Endothelial cell of hepatic sinusoid (primary cell): ENCODE measurements at regions not wholly inside any gene's neighbourhood (a gene's known extent, or its start where the extent isn't known, plus 50 kb on each side); places are given as distances from the start of the nearest gene placed in this dataset.
"Not testable (repeated sequence)": the region's sequence is repeated elsewhere in the genome, so short reads cannot be mapped to it uniquely, and the experiment has no call there.

ENCODE experiments used
- in situ Hi-C: cut with HindIII; loops from 2 replicates; pipeline ENCODE4 v1.10.0; 2017; ENCODE audit warnings: low sequenced_read_pairs

DNA sequence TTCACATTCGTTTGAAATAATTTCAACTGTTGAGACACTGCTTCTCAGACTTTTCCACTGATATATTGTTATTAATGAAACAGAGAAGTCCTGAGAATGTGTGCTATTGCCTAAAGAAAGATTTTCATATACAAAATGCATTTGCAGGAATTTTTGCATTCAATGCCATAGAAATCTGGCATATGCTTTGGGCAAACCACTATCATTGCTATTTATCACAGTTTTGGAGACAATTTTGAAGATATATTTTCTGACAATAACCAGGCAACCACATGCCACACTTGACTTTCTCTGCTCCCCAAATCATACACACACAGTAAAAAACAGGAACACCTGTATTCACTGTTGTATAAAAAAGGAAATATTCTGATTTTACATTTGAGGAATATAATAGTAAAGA is 1303.7 kb upstream of the IGFBP7 start:
- in situ Hi-C loops, result no loop called here

DNA sequence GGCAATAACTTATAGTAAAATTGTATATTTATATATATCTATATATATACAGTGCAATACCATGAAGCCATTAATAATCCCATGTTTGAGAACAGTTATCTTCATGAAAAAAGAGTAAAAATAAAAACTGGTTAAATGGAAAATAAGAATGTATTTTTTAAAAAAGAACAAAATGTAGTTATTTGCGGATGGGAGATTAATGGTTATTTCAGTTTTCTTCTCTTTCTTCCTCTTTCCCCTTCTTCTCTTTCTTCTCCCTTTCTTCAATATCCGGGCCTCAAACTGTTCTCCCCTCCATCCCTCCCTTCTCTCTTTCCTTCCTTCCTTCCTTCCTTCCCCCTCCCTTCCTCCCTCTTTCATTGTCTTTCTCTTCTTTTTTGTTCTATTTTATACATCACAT is 1301.7 kb upstream of the IGFBP7 start:
- in situ Hi-C loops, result no loop called here

DNA sequence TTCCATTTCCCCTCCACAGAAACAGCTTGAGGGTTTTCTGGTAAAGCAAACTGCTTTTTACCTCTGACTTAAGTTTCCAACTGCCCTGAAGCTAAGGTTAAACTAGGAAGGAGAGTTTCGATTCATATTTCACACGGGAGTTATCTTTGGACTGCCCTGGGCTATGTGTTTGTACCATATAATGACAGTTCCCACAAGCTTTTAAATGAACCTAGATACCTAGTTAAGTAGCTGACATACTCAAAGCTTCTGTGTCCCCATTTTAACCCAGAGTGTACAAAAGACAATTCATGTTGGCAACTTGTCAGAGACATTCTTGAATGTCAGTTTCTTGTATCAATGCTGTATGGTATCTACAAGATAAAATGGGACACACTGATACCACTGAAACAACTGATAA is 1296.6 kb upstream of the IGFBP7 start:
- in situ Hi-C loops, result no loop called here

DNA sequence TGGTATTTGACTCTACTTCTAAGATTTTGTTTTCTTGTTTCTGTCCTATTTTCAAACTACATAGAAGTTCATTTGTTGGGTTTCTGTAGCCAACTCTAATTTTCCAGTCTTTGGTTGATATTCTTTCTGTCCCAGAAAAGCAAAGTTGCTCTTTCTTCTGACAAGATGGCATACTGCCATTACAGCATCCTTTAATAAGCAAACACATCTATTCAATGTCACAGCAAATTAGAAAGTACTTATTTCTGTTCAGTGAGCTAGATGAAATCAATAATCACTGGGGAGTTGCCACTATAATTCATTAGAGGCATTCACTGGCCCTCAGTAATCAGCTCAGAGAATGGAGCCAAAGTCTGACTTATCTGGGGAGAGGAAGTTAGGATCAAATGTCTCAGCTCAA is 1258.0 kb upstream of the IGFBP7 start:
- in situ Hi-C loops, result no loop called here

DNA sequence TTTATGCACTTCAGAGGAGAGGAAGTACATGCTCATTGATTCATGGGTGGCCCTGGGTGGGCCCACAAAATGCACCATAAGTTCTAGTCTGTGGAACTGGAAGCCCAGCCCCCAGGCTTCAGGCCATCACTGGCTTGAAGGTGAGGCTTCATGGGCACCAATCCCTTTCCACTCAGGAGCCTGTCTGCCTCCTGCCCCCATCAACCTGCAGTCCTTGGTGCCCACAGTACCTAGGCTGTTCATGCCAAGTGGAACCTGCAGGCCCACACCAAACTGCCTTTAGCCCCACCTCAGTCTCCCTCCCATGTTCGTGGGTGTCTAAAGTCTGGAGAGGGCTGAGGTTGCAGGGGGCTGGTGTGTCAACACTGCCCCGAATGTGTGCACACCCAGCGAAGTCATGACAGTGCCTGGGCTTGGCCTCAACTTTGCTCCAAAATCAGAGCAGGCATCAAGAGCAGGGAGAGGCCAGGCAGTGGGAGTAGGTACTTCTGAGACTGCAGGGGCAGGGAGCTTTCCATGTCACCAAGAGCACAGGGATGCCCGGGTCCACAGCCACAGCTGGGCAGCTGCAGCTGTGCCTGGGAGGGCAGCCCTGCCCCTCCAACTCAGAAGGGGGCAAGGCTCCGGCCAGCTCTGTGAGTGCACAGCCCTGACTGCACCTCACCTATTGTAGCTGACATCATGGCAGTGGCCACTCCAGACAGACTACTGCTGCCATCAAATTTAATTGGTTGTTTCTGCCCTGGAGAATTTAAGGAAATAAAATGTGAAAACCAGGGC is 1250.4 kb upstream of the IGFBP7 start:
- in situ Hi-C loops, result no loop called here

DNA sequence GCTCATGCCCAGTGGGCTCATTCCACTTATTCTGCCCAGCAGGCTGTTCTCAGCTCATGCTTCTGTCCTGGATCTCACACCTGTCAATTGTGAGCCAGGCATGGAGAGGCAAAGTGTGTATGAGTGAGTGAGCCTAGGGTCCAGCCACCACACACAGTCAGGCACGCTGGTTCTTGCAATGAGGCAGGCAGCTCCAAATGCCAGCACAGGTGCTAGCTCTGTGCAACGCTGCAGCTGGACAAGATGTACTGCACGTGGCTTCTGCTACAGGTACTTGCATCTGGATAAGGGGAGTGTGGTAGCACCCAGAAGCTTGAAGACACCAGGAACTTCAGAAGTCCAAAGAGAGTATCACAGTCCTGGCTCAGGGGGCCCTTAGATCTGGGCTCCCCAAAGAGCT is 1249.4 kb upstream of the IGFBP7 start:
- in situ Hi-C loops, result no loop called here

DNA sequence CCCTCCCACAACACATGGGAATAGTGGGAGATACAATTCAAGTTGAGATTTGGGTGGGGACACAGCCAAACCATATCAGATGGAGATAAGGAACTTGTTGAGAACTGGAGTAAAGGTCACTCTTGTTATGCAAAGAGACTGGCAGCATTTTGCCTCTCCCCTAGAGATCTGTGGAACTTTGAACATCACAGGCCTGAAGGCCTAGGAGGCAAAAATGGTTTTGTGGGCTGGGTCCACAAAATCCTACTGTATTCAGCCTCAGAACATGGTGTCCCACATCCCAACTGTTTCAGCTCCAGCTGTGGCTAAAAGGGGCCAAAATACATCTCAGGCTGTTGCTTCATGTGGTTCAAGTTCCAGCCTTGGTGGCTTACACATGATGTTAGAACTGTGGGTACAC is 1247.8 kb upstream of the IGFBP7 start:
- in situ Hi-C loops, result no loop called here

DNA sequence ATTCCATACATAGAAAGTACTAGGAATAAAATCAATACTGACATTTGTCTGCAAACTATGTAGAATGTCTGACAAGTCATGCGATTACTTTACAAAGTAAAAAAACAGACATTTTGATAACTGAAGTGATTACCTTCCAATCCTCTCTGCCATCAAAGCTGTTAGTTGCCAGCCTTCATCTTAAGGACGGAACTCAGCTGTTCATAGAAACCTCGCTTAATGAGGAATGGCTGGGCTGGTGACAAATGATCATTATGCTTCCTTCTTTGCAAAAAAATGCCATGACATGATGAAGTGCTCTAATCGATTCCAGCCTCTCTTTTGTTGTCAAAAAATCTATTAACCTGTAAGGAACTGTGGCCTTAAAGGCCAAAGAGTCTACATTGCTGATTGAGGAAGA is 1214.9 kb upstream of the IGFBP7 start:
- in situ Hi-C loops, result no loop called here

DNA sequence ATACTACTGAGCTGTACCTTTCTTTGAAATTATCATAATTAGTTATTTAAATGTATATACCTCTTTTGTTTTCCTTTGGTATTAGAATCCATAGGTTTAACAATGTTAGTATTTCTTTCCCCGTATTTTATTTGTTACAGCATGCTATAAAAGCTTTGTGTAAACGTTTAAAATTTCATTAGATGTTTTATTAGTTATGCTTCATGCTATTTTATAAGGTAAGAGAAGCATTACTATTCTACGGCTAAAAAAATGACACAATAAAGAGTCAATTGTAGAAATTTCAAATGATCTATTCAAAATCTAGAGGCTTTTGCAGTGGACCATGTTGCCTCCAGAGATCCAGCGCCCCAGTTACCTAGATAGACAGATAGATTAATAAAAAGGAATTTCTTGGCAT is 1203.3 kb upstream of the IGFBP7 start:
- in situ Hi-C loops, result no loop called here

DNA sequence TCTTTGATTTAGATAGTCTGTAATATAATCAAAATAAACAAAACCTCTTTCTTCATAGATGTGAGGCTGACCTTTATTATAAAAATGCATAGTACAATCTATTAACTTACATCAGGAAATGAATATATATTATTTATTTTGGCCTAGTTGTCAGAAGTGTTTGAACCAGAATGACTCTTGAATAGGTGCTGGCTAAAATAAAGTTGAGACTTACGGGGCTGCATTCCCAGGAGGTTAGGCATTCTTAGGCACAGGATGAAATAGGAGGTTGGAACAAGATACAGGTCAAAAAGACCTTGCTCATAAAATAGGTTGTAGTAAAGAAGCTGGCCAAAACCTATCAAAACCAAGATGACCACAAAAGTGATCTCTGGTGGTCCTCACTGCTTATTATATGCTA is 1193.3 kb upstream of the IGFBP7 start:
- in situ Hi-C loops, result no loop called here

DNA sequence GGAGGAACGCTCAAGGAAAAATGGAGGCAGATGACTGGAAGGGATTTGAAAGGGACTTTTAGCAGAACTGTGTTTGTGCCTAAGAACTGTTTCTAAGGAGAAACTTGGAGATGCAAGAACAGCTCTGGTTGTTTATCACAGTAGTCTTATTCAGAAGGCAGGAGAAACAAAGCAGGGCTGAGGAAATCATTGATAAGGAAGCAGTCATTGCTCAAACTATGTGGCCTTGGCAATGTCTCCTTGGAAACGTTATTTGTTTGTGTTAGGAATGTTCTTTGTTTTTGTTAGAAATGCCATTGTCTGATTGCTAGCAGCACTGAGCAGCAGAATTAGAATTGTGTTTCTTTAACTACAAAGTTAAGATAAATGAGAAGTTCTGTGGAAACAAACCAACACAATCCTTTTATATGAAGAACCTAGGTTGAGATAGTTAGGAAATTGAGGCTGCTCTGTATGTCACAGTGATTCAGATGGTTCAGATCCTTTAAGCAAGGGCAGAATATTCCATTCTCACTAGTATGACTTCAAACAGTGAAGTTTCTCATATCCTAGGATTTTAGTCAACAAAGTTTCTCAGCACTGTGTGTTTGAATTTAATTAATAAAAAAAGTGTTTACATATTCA is 1191.3 kb upstream of the IGFBP7 start:
- in situ Hi-C loops, result no loop called here

DNA sequence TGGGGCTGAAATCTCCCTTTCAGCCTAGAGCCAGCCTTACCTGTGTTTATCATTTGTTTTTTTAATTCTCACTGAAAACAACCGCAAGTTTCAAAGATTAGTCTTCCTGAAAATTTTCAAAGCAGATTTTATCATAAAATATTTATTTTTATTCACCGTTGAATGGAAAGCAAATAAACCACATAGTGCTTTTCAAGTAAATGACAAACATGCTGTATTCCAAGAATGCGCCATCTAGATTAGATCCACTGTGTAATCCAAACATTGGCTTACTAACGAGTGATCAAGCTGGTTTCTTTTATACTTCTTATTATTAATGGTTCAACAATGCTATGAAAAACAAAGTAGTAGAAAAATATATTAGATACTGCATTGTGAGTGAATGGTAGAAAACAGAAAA is 1176.2 kb upstream of the IGFBP7 start:
- in situ Hi-C loops, result no loop called here

DNA sequence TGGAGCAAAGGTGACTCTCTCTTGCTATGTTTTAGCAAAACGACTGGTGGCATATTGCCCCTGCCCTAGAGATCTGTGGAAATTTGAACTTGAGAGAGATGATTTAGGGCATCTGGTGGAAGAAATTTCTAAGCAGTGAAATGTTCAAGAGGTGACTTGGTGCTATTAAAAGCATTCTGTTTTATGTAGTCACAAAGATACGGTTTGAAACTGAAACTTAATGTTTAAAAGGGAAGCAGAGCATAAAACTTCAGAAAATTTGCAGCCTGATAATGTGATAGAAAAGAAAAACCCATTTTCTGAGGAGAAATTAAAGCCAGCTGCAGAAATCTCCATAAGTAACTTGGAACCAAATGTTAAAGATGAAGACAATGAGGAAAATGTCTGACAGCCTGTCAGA is 1170.7 kb upstream of the IGFBP7 start:
- in situ Hi-C loops, result not testable (repeated sequence)

DNA sequence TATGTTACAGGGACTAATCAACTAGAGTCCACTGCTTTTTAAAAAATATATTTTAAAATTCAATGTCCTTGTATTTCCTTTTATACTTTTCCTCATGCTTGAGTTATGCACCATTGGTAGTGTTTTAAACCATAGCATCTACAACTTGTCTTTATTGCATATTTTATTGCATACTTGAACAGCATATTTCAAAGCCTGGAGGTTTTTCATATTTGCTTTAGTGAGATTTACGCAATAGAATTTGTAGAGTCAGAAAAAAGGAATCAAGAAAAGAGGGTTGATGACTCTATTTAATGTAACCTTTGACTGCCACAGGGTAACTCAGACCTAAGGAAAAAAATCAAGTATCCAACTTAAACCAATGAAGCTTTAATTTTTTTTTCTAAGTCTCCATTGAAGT is 1165.7 kb upstream of the IGFBP7 start:
- in situ Hi-C loops, result no loop called here

DNA sequence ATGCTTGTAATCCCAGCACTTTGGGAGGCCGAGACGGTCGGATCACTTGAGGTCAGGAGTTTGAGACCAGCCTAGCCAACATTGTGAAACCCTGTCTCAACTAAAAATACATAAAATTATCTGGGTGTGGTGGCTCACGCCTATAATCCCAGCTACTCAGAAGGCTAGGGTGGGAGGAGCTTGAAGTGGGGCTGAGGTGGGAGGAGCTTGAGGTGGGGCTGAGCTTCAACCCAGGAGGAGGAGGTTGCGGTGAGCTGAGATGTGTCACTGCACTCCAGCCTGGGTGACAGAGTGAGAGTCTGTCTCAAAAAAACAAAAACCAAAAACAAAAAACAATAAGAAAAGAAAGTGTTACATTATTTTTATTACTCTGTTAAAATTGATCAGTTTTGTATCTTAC is 1164.4 kb upstream of the IGFBP7 start:
- in situ Hi-C loops, result no loop called here

DNA sequence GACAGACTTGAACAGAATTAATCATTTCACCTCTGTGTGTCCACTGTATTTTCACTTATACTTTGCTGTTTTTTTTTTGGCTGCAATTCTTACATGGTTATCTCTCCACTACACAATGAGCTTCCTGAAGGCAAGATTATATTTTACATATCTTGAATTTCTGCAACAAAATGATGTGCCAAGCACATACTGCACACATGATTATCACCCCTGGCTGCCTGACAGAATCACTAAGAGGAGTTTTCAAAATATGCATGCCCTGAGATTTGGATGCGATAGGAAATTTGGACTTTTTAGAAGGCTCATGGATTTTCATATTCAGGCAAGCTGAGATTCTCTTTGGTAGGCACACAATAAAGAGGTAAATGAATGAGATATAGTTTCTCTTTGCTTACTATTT is 1162.1 kb upstream of the IGFBP7 start:
- in situ Hi-C loops, result no loop called here

DNA sequence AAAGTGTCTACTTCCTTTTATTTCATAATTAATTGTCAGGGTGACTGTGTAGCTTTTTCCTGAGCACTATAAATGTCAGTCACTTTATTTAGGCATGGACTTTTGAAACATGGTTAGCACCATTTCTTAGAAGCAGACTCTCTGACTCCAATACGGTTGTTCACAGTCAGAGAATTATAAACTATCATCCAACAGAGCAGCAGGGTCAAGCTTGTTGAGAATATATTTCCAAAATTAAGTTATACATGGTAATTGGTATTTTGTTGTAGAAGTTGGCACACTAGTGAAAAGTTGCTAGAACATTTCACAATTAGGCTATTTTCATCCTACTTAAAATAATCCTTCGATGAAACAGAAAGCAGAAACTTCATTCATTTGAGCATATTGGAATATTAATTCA is 1155.5 kb upstream of the IGFBP7 start:
- in situ Hi-C loops, result no loop called here

DNA sequence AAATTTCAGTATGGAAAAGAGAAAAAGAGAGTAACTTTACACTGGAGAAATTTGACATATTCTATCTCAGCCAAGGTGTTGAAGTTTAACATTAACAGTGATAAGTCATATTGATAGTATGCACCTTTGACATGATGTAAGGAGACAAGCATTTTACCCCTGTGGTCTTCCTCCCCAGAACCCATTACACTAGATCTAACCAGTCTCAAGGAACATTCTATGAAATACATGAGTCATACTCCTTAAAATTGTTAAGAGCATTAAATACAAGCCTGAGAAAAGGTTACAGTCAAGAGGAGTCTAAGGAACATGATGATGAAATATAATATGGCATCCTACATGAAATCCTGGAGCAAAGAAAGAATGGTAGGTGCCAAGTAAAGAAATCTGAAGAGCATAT is 1151.3 kb upstream of the IGFBP7 start:
- in situ Hi-C loops, result no loop called here

DNA sequence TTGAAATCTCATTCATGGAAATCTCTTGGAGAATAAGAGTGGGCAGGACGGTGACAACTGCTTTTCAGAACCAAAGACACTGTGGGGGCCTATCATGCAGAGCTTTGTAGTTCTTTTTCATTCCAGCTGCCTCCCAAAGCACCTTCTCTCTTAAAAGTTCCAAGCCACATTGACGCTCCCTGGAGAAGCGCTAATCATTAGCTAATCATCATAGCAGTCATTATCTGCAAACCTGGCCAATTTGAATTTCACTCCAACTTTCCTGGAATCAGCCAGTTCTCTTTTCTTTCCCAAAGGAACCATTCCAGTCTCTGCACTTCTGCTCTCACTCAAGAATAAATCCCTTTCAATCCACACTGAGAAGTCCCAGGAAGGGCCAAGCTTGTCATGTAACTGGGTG is 1144.1 kb upstream of the IGFBP7 start:
- in situ Hi-C loops, result no loop called here

DNA sequence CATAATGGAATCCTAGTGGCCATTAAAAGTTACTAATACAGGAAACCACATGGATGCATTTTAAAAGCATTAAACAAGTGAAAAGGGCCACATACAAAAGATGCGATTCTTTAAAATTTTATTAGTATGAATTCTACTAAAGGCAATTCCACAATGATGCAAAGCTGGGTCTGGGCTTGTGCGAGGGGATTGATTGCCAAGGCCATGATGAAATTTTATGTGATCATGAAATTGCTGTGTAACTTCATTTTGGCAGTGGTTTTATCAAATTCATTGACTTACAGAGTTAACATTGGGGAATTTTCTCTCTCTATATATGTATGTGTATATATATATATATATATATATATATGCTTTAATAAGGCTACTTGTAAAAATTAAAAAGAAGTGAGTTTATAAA is 1142.5 kb upstream of the IGFBP7 start:
- in situ Hi-C loops, result no loop called here

DNA sequence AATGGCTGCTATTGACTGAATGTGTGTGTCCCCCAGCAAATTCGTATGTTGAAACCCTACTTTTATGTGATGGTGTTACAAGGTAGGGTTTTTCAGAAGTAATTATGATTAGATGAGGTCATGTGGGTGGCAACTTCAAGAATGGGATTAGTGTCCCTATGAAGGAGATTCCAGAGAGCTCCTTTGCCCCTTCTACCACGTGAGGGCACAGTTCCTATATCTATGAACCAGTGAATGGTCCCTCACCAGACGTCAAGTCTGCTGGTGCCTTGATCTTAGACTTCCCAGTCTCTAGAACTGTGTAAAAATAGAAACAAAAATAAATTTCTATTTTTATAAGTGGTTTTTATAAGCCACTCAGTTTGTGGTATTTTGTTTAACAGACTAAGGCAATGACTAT is 1137.6 kb upstream of the IGFBP7 start:
- in situ Hi-C loops, result no loop called here

DNA sequence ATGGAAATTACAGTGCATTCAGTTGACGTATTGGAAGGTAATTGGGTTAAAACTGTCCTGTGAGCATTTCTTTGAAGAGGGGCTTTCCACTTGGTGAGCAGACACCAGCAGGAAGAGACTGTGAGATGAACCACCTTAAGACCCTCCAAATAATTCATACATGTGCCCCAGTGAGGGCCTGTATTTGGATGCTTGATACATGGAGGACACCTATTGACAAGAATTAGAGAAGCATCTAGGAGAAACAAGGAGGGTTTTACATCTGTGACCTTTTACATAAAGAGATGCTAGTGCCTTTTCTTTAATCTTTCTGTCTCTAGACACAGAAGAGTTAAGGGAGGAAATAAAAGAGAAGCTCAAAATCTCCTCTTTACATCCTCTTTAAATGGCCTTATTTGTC is 1115.3 kb upstream of the IGFBP7 start:
- in situ Hi-C loops, result no loop called here

DNA sequence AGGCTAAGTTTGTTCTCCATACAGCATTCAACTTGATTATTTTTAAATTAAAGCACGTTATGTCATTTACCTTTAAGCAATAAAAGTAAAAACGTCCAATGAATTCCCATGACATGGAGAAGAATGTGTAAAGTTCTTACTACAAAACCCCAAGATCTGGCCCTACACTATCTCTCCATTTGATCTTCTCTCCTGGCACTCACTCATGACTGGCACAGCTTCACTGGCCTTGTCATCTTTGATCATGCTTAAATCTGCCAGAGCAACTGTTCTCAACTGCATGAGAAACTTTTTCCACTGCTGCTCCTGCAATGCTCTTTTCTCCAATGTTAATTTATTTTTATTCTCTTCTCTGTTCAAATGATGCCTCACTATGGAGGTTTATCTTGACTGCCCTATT is 1109.0 kb upstream of the IGFBP7 start:
- in situ Hi-C loops, result no loop called here
